SK-N-SH treated with all-trans-retinoic acid at 6 μM for 48 hours (cell line): ENCODE measurements at regions not wholly inside any gene's neighbourhood (a gene's known extent, or its start where the extent isn't known, plus 50 kb on each side); places are given as distances from the start of the nearest gene placed in this dataset.

Experiments used
- ARNTL ChIP-seq: fragments of 450-650 bp; formaldehyde crosslinking; IDR thresholded peaks from 2 replicates; pipeline ENCODE4 v1.5.0; 2020; ENCODE audit warnings: low read depth, mild to moderate bottlenecking, moderate library complexity, borderline replicate concordance
- TCF4 ChIP-seq: fragments of 250-450 bp; sonication (Bioruptor Pico); IDR thresholded peaks from 2 replicates; pipeline ENCODE4 v1.8.0; 2021; ENCODE audit warnings: mild to moderate bottlenecking, moderate library complexity, borderline replicate concordance
- TSHZ2 ChIP-seq: fragments of 250-450 bp; sonication (Bioruptor Pico); IDR thresholded peaks from 2 replicates; pipeline ENCODE4 v1.5.0; 2020; ENCODE audit warnings: mild to moderate bottlenecking, moderate library complexity
- ZFP30 ChIP-seq: fragments of 450-650 bp; formaldehyde crosslinking; IDR thresholded peaks from 2 replicates; pipeline ENCODE4 v1.5.0; 2022; ENCODE audit warnings: mild to moderate bottlenecking, moderate library complexity
- ZNF565 ChIP-seq: fragments of 450-650 bp; formaldehyde crosslinking; conservative IDR thresholded peaks from 2 replicates; pipeline ENCODE4 v1.5.0; 2020; ENCODE audit warnings: low read depth, mild to moderate bottlenecking, moderate library complexity
- ZNF70 ChIP-seq: fragments of 450-650 bp; formaldehyde crosslinking; IDR thresholded peaks from 2 replicates; pipeline ENCODE4 v1.5.0; 2020; ENCODE audit warnings: mild to moderate bottlenecking, moderate library complexity
- ZNF8 ChIP-seq: fragments of 450-650 bp; formaldehyde crosslinking; IDR thresholded peaks from 2 replicates; pipeline ENCODE4 v1.5.0; 2020; ENCODE audit warnings: mild to moderate bottlenecking, moderate library complexity
- TF ChIP-seq, protein P1 (sequence below): fragments of 250-450 bp; sonication (Bioruptor Pico); IDR thresholded peaks from 2 replicates; pipeline ENCODE4 v1.8.0; 2020; ENCODE audit warnings: mild to moderate bottlenecking, moderate library complexity, borderline replicate concordance
- TF ChIP-seq, protein P2 (sequence below): fragments of 250-450 bp; sonication (Bioruptor Pico); IDR thresholded peaks from 2 replicates; pipeline ENCODE4 v1.5.1; 2020; ENCODE audit warnings: low read depth, mild to moderate bottlenecking, moderate library complexity

DNA sequence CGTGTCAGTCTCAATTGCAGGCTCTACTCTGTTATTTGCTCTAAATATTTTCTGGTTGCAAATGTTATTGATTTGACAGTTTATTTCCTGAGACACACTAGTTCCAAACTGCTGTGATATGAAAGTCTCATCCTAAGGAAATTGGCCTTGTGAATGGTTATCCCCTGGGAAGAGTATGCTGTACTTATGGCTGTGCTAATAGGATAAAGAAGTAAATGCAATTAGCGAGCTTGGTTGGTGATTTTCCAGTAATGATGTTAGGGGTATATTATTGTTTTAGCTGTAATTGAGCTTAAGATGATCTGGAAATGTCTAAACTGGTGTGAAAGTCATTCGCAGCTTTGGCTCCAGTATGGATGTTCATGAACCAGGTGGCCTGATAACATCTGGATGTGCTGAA is 197.9 kb downstream of the SUDS3 start:
- TF ChIP-seq ZNF565 (CRISPR knock-in tag), result no peak
- TF ChIP-seq ARNTL (CRISPR knock-in tag), result no peak
- TF ChIP-seq, protein P1, sequence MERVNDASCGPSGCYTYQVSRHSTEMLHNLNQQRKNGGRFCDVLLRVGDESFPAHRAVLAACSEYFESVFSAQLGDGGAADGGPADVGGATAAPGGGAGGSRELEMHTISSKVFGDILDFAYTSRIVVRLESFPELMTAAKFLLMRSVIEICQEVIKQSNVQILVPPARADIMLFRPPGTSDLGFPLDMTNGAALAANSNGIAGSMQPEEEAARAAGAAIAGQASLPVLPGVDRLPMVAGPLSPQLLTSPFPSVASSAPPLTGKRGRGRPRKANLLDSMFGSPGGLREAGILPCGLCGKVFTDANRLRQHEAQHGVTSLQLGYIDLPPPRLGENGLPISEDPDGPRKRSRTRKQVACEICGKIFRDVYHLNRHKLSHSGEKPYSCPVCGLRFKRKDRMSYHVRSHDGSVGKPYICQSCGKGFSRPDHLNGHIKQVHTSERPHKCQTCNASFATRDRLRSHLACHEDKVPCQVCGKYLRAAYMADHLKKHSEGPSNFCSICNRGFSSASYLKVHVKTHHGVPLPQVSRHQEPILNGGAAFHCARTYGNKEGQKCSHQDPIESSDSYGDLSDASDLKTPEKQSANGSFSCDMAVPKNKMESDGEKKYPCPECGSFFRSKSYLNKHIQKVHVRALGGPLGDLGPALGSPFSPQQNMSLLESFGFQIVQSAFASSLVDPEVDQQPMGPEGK (CRISPR knock-in tag), result no peak
- TF ChIP-seq, protein P2, sequence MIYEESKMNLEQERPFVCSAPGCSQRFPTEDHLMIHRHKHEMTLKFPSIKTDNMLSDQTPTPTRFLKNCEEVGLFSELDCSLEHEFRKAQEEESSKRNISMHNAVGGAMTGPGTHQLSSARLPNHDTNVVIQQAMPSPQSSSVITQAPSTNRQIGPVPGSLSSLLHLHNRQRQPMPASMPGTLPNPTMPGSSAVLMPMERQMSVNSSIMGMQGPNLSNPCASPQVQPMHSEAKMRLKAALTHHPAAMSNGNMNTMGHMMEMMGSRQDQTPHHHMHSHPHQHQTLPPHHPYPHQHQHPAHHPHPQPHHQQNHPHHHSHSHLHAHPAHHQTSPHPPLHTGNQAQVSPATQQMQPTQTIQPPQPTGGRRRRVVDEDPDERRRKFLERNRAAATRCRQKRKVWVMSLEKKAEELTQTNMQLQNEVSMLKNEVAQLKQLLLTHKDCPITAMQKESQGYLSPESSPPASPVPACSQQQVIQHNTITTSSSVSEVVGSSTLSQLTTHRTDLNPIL, result no peak
- TF ChIP-seq ZNF8 (CRISPR knock-in tag), result no peak
- no peak for TF ChIP-seq TCF4 (CRISPR knock-in tag)
- no peak for TF ChIP-seq TSHZ2 (CRISPR knock-in tag)
- no peak for TF ChIP-seq ZNF70 (CRISPR knock-in tag)
- TF ChIP-seq ZFP30 (CRISPR knock-in tag), result no peak
